IMR-90 (cell line): ENCODE measurements at regions not wholly inside any gene's neighbourhood (a gene's known extent, or its start where the extent isn't known, plus 50 kb on each side); places are given as distances from the start of the nearest gene placed in this dataset.

Experiments
- ATAC-seq: fragments of 200-7000 bp; cut with Tn5 transposase; 2 replicates; pipeline ENCODE4 v1.9.1; 2020; ENCODE audit warnings: low read depth, mild to moderate bottlenecking, moderate library complexity
- BruUV-seq: library from RNA; stranded (reverse); fragments of 400-500 nt; replicated peaks from 2 replicates; lab custom pipeline; 2021; lab: Mats Ljungman, UMichigan
- CTCF ChIA-PET: fragments of 300-600 bp; formaldehyde crosslinking; extraction: SDS; loops from one replicate; lab custom pipeline; 2021; ENCODE audit warnings: antibody characterized with exemption; lab: Yijun Ruan, JAX
- POLR2A ChIA-PET: fragments of 300-600 bp; sonication (Branson Sonifier 250); formaldehyde crosslinking; loops from one replicate; lab custom pipeline; 2022; ENCODE audit warnings: antibody characterized with exemption; ENCODE audit not compliant: unreplicated experiment; lab: Charles Lee
- DNase-seq: peaks from one replicate; pipeline ENCODE4 v3.0.0; 2013
- H2AFZ ChIP-seq: replicated peaks from 2 replicates; pipeline ENCODE3; 2013; ENCODE audit warnings: low read length, mild to moderate bottlenecking; ENCODE audit not compliant: poor library complexity
- H2AK5ac ChIP-seq: 2 replicates; pipeline ENCODE4 v1.6.1; 2013; ENCODE audit warnings: low read depth, low read length, inconsistent platforms
- H2AK9ac ChIP-seq: replicated peaks from 2 replicates; pipeline ENCODE3; 2013; ENCODE audit warnings: mild to moderate bottlenecking, low read depth, low read length, moderate library complexity; ENCODE audit not compliant: poor library complexity
- H2BK120ac ChIP-seq: 2 replicates; pipeline ENCODE4 v1.6.1; 2013; ENCODE audit warnings: low read depth, low read length, inconsistent platforms
- H2BK15ac ChIP-seq: 3 replicates; pipeline ENCODE4 v1.6.1; 2013; ENCODE audit warnings: low read depth, low read length, inconsistent platforms
- H2BK20ac ChIP-seq: 2 replicates; pipeline ENCODE4 v1.6.1; 2013; ENCODE audit warnings: low read depth, mild to moderate bottlenecking, inconsistent platforms, low read length, moderate library complexity
- H2BK5ac ChIP-seq: 2 replicates; pipeline ENCODE4 v1.6.1; 2013; ENCODE audit warnings: mild to moderate bottlenecking, low read depth, low read length, inconsistent platforms; ENCODE audit not compliant: poor library complexity, severe bottlenecking
- H3K14ac ChIP-seq: replicated peaks from 2 replicates; pipeline ENCODE4 v1.6.1; 2013; ENCODE audit warnings: low read depth, low read length, inconsistent platforms
- H3K18ac ChIP-seq: 2 replicates; pipeline ENCODE4 v1.6.1; 2013; ENCODE audit warnings: low read depth, low read length, control low read depth
- H3K23ac ChIP-seq: 2 replicates; pipeline ENCODE4 v1.6.1; 2013; ENCODE audit warnings: low read depth, low read length, inconsistent platforms
- H3K27ac ChIP-seq: 2 replicates; pipeline ENCODE4 v1.5.1; 2013; ENCODE audit warnings: mild to moderate bottlenecking, control low read depth, low read length; ENCODE audit not compliant: insufficient read depth
- H3K27me3 ChIP-seq: 2 replicates; pipeline ENCODE4 v1.6.1; 2013; ENCODE audit warnings: low read length; ENCODE audit not compliant: control insufficient read depth, insufficient read depth
- H3K36me3 ChIP-seq: 2 replicates; pipeline ENCODE4 v1.6.1; 2013; ENCODE audit warnings: low read length, mixed read lengths; ENCODE audit not compliant: control insufficient read depth, insufficient read depth
- H3K4ac ChIP-seq: 2 replicates; pipeline ENCODE4 v1.6.1; 2013; ENCODE audit warnings: low read depth, low read length, inconsistent platforms
- H3K4me1 ChIP-seq: 2 replicates; pipeline ENCODE4 v1.6.1; 2013; ENCODE audit warnings: low read length, mixed read lengths; ENCODE audit not compliant: control insufficient read depth, insufficient read depth
- H3K4me2 ChIP-seq: 2 replicates; pipeline ENCODE4 v1.6.1; 2013; ENCODE audit warnings: low read depth, mild to moderate bottlenecking, control low read depth, low read length, moderate library complexity
- H3K4me3 ChIP-seq: 2 replicates; pipeline ENCODE4 v1.5.1; 2013; ENCODE audit warnings: low read depth, mild to moderate bottlenecking, control low read depth, low read length, moderate library complexity; ENCODE audit not compliant: insufficient read depth
- H3K56ac ChIP-seq: 2 replicates; pipeline ENCODE4 v1.6.1; 2013; ENCODE audit warnings: low read length, inconsistent platforms; ENCODE audit not compliant: insufficient read depth; ENCODE audit errors: extremely low read depth
- H3K79me1 ChIP-seq, 2 experiments: 2 replicates each; pipeline ENCODE4 v1.6.1; 2013; ENCODE audit warnings: low read length in 2 of 2, inconsistent platforms in 1 of 2, low read depth in 1 of 2
- H3K9ac ChIP-seq: 2 replicates; pipeline ENCODE4 v1.6.1; 2013; ENCODE audit warnings: low read depth, low read length, control low read depth
- H3K9me1 ChIP-seq: 2 replicates; pipeline ENCODE4 v1.6.1; 2013; ENCODE audit warnings: low read length, inconsistent platforms; ENCODE audit not compliant: insufficient read depth
- H3K9me3 ChIP-seq: 2 replicates; pipeline ENCODE4 v1.6.1; 2013; ENCODE audit warnings: low read length; ENCODE audit not compliant: control insufficient read depth, insufficient read depth
- H4K20me1 ChIP-seq: 2 replicates; pipeline ENCODE4 v1.6.1; 2013; ENCODE audit warnings: low read length, inconsistent platforms; ENCODE audit not compliant: insufficient read depth
- H4K5ac ChIP-seq: 2 replicates; pipeline ENCODE4 v1.6.1; 2013; ENCODE audit warnings: mild to moderate bottlenecking, low read depth, low read length, control low read depth
- H4K8ac ChIP-seq, 2 experiments: 2 replicates each; pipeline ENCODE4 v1.6.1; 2013; ENCODE audit warnings: low read depth in 2 of 2, low read length in 2 of 2, control low read depth in 1 of 2, inconsistent platforms in 1 of 2
- H4K91ac ChIP-seq: 2 replicates; pipeline ENCODE4 v1.6.1; 2013; ENCODE audit warnings: low read depth, low read length, inconsistent platforms; ENCODE audit not compliant: insufficient read depth
- CEBPB ChIP-seq: IDR thresholded peaks from 2 replicates; pipeline ENCODE4 v1.6.1; 2012; ENCODE audit warnings: low read depth, low read length, improper control_type of control experiment
- CHD1 ChIP-seq: IDR thresholded peaks from 2 replicates; pipeline ENCODE4 v1.6.1; 2012; ENCODE audit warnings: low read depth, low read length, improper control_type of control experiment
- ELK1 ChIP-seq: fragments of 150-350 bp; IDR thresholded peaks from 2 replicates; pipeline ENCODE4 v1.6.1; 2016; ENCODE audit warnings: low read depth, mild to moderate bottlenecking, low read length, moderate library complexity, borderline replicate concordance
- NFE2L2 ChIP-seq: fragments of 150-350 bp; IDR thresholded peaks from 2 replicates; pipeline ENCODE4 v1.6.1; 2016; ENCODE audit warnings: low read depth, mild to moderate bottlenecking, low read length
- RAD21 ChIP-seq: IDR thresholded peaks from 2 replicates; pipeline ENCODE4 v1.6.1; 2012; ENCODE audit warnings: low read length, improper control_type of control experiment
- RCOR1 ChIP-seq: IDR thresholded peaks from 2 replicates; pipeline ENCODE4 v1.6.1; 2012; ENCODE audit warnings: mild to moderate bottlenecking, low read length, improper control_type of control experiment; ENCODE audit not compliant: insufficient replicate concordance
- RFX5 ChIP-seq: IDR thresholded peaks from 2 replicates; pipeline ENCODE4 v1.8.0; 2012; ENCODE audit warnings: low read depth, mild to moderate bottlenecking, low read length, moderate library complexity
- USF2 ChIP-seq: fragments of 150-350 bp; IDR thresholded peaks from 2 replicates; pipeline ENCODE4 v1.6.1; 2017; ENCODE audit warnings: mild to moderate bottlenecking, antibody characterized with exemption, low read length, low read depth
- WGBS, 2 experiments: methylation state at CpG; one replicate each; pipeline versions ENCODE4 v1.1.5 to v1.1.7; 2013; ENCODE audit warnings: missing lambda C conversion rate in 2 of 2; ENCODE audit not compliant: insufficient read length in 1 of 2; ENCODE audit errors: extremely low coverage in 2 of 2; 5-methylcytosine and 5-hydroxymethylcytosine counted together
- dilution Hi-C: fragments of 300-500 bp; cut with HindIII; formaldehyde crosslinking; loops from one replicate; pipeline ENCODE4 v1.14.3; 2018; ENCODE audit warnings: low sequenced_read_pairs; ENCODE audit not compliant: unreplicated experiment
- in situ Hi-C: fragments of 300-500 bp; cut with MboI; formaldehyde crosslinking; loops from 3 replicates; pipeline ENCODE4 v1.14.3; 2019; ENCODE audit warnings: low sequenced_read_pairs, inconsistent platforms, mixed read lengths
- intact Hi-C: fragments of 100-400 bp; cut with micrococcal nuclease; formaldehyde crosslinking; loops from 2 replicates; pipeline ENCODE4 v1.10.0; 2022
- TF ChIP-seq, protein P1 (sequence below): conservative IDR thresholded peaks from 2 replicates; pipeline ENCODE4 v1.5.1; 2012; ENCODE audit warnings: mild to moderate bottlenecking, low read depth, low read length, improper control_type of control experiment

- H3K9me3 ChIP-seq = peaks cover 28% of the 10 kb centered on the region
- H2BK20ac ChIP-seq = no peak overlapping the region
- H3K4ac ChIP-seq = no peak overlapping the region
- WGBS, 2 experiments = 59% methylated on average over 5 of the region's 10 CpGs; no CpG with 5 or more reads in 1 of the 2 experiments
- no peak overlapping the region for H3K4me2 ChIP-seq
- no peaks in the 10 kb centered on the region for H3K9me1 ChIP-seq
- no peak overlapping the region for H2AFZ ChIP-seq
- H2AK9ac ChIP-seq = no peak overlapping the region
- ATAC-seq (no peak), DNase-seq (no peak)
- no peak overlapping the region for H3K23ac ChIP-seq
- TF ChIP-seq, protein P1, sequence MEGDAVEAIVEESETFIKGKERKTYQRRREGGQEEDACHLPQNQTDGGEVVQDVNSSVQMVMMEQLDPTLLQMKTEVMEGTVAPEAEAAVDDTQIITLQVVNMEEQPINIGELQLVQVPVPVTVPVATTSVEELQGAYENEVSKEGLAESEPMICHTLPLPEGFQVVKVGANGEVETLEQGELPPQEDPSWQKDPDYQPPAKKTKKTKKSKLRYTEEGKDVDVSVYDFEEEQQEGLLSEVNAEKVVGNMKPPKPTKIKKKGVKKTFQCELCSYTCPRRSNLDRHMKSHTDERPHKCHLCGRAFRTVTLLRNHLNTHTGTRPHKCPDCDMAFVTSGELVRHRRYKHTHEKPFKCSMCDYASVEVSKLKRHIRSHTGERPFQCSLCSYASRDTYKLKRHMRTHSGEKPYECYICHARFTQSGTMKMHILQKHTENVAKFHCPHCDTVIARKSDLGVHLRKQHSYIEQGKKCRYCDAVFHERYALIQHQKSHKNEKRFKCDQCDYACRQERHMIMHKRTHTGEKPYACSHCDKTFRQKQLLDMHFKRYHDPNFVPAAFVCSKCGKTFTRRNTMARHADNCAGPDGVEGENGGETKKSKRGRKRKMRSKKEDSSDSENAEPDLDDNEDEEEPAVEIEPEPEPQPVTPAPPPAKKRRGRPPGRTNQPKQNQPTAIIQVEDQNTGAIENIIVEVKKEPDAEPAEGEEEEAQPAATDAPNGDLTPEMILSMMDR = no peak
- no peak for TF ChIP-seq CHD1
- no peak for TF ChIP-seq NFE2L2
- TF ChIP-seq ELK1 = no peak
- TF ChIP-seq USF2 = no peak
- no peak for TF ChIP-seq CEBPB
- TF ChIP-seq RCOR1 = no peak
- TF ChIP-seq RAD21 = no peak
- no peak for TF ChIP-seq RFX5
- H3K79me1 ChIP-seq = no peaks in the 10 kb centered on the region
- intact Hi-C loops = no loop called here
- no TSS peak for BruUV-seq
- no peak overlapping the region for H3K9ac ChIP-seq
- no peaks in the 10 kb centered on the region for H3K4me1 ChIP-seq
- H3K56ac ChIP-seq = no peak overlapping the region
- H2BK5ac ChIP-seq = no peak overlapping the region
- H3K4me3 ChIP-seq = no peak overlapping the region
- ChIA-PET POLR2A (no interaction called here), CTCF (no interaction called here)
- H3K14ac ChIP-seq = no peak overlapping the region
- H2BK15ac ChIP-seq = no peak overlapping the region
- H4K91ac ChIP-seq = no peak overlapping the region
- H4K8ac ChIP-seq = no peak overlapping the region
- no peak overlapping the region for H2AK5ac ChIP-seq
- H3K27ac ChIP-seq = no peak overlapping the region
- no peaks in the 10 kb centered on the region for H3K27me3 ChIP-seq
- H4K20me1 ChIP-seq = no peaks in the 10 kb centered on the region
- H3K18ac ChIP-seq = no peak overlapping the region
- no peak overlapping the region for H4K5ac ChIP-seq
- H2BK120ac ChIP-seq = no peak overlapping the region
- in situ Hi-C loops = no loop called here
- dilution Hi-C loops = no loop called here
- no peaks in the 10 kb centered on the region for H3K36me3 ChIP-seq
Measured at GRCh38 chr2:129761569-129762021, 217.9 kb upstream of the RAB6C start.
